ENCODE measurements at regions not wholly inside any gene's neighbourhood (a gene's known extent, or its start where the extent isn't known, plus 50 kb on each side); places are given as distances from the start of the nearest gene placed in this dataset.

DNA sequence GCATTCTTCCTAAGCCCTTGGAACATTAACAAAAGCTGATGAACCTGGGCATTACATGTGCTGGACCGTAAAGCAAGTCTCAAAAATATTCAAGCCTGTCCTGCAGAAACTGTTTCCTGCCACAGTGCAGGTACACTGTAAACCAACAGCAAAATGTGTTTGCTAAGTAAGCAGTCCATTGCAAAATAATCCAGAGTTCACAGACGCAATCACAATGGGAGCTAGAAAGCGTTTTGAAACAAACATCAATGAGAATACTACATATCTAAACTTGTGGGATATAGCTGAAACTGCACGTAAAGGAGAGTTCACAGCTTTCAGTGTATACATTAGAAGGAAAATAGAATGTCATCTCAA lies 61.6 kb downstream of the RGS12 start:
- no peak overlapping the region for H3K9ac ChIP-seq (ENCODE audit: low read length)
- TF ChIP-seq EZH2 (IDR thresholded peaks at IDR 0.05; ENCODE audit: borderline replicate concordance, low read length) (no peak), CTCF (IDR thresholded peaks at IDR 0.05; ENCODE audit: low read length) (no peak)
- H3K27me3 ChIP-seq (ENCODE audit: insufficient read depth, low read length), result no peaks in the 10 kb centered on the region
- no peaks in the 10 kb centered on the region for H4K20me1 ChIP-seq (ENCODE audit: insufficient read depth, low read length)
- no peak overlapping the region for H3K4me3 ChIP-seq (ENCODE audit: low read depth, low read length, poor library complexity, severe bottlenecking)
- H3K4me1 ChIP-seq (ENCODE audit: insufficient read depth, low read length, severe bottlenecking), result no peaks in the 10 kb centered on the region
- H2AFZ ChIP-seq (ENCODE audit: low read length), result no peak overlapping the region
- H3K4me2 ChIP-seq (ENCODE audit: low read length), result no peak overlapping the region
- H3F3A ChIP-seq (ENCODE audit: insufficient read depth, low read length), result no peaks in the 10 kb centered on the region
- H3K36me3 ChIP-seq (ENCODE audit: insufficient read depth, low read length), result no peaks in the 10 kb centered on the region
- no peak overlapping the region for H3K27ac ChIP-seq (ENCODE audit: low read depth, low read length, poor library complexity, severe bottlenecking)
- no peaks in the 10 kb centered on the region for H3K9me3 ChIP-seq (ENCODE audit: low read length)
- H3K9me2 ChIP-seq (ENCODE audit: low read depth, low read length), result no peaks in the 10 kb centered on the region
- no peaks in the 10 kb centered on the region for H3K79me2 ChIP-seq (ENCODE audit: insufficient read depth, low read length)

- Histone ChIP-seq H3K79me2 (ENCODE audit: insufficient read depth, low read length) (no peaks in the 10 kb centered on the region), H3K36me3 (ENCODE audit: insufficient read depth, low read length) (no peaks in the 10 kb centered on the region), H4K20me1 (ENCODE audit: insufficient read depth, low read length) (no peaks in the 10 kb centered on the region), H3K27ac (ENCODE audit: low read depth, low read length, poor library complexity, severe bottlenecking) (no peak overlapping the region), H3K4me2 (ENCODE audit: low read length) (no peak overlapping the region), H3K9me2 (ENCODE audit: low read depth, low read length) (no peaks in the 10 kb centered on the region), H3K4me3 (ENCODE audit: low read depth, low read length, poor library complexity, severe bottlenecking) (no peak overlapping the region), H3F3A (ENCODE audit: insufficient read depth, low read length) (no peaks in the 10 kb centered on the region), H3K4me1 (ENCODE audit: insufficient read depth, low read length, severe bottlenecking) (no peaks in the 10 kb centered on the region), H2AFZ (ENCODE audit: low read length) (no peak overlapping the region), H3K9ac (ENCODE audit: low read length) (no peak overlapping the region), H3K27me3 (ENCODE audit: insufficient read depth, low read length) (no peaks in the 10 kb centered on the region), H3K9me3 (ENCODE audit: low read length) (no peaks in the 10 kb centered on the region)
- no peak for TF ChIP-seq CTCF (IDR thresholded peaks at IDR 0.05; ENCODE audit: low read length)
- no peak for TF ChIP-seq EZH2 (IDR thresholded peaks at IDR 0.05; ENCODE audit: borderline replicate concordance, low read length)
These were observed 62.5 kb downstream of the RGS12 start for GRCh38 chr4:3355266-3355748.

DNA sequence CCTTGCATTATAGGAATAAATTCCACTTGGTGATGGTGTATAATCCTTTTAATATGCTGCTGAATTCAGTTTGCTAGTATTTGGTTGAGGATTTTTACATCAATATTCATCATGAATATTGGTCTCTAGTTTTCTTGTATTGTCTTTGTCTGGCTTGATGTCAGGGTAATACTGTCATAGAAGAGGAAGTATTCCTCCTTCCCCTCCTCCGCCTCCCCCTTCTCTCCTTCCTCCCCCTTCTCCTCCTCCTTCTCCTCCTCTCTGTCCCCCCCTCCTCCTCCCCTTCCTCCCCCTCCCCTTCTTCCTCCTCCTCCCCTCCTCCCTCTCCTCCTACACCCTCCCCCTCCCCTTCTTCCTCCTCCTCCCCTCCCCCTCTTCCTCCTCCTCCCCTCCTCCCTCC lies 65.8 kb downstream of the RGS12 start:
- TF ChIP-seq EZH2 (IDR thresholded peaks at IDR 0.05; ENCODE audit: borderline replicate concordance, low read length) (no peak), CTCF (IDR thresholded peaks at IDR 0.05; ENCODE audit: low read length) (no peak)
- no peaks in the 10 kb centered on the region for H3K27me3 ChIP-seq (ENCODE audit: insufficient read depth, low read length)
- H3K79me2 ChIP-seq (ENCODE audit: insufficient read depth, low read length), result no peaks in the 10 kb centered on the region
- no peak overlapping the region for H3K4me2 ChIP-seq (ENCODE audit: low read length)
- H2AFZ ChIP-seq (ENCODE audit: low read length), result no peak overlapping the region
- no peaks in the 10 kb centered on the region for H4K20me1 ChIP-seq (ENCODE audit: insufficient read depth, low read length)
- no peak overlapping the region for H3K9ac ChIP-seq (ENCODE audit: low read length)
- H3K9me2 ChIP-seq (ENCODE audit: low read depth, low read length), result no peaks in the 10 kb centered on the region
- no peak overlapping the region for H3K27ac ChIP-seq (ENCODE audit: low read depth, low read length, poor library complexity, severe bottlenecking)
- H3K4me3 ChIP-seq (ENCODE audit: low read depth, low read length, poor library complexity, severe bottlenecking), result no peak overlapping the region
- H3K9me3 ChIP-seq (ENCODE audit: low read length), result no peaks in the 10 kb centered on the region
- no peaks in the 10 kb centered on the region for H3K4me1 ChIP-seq (ENCODE audit: insufficient read depth, low read length, severe bottlenecking)
- no peaks in the 10 kb centered on the region for H3F3A ChIP-seq (ENCODE audit: insufficient read depth, low read length)
- H3K36me3 ChIP-seq (ENCODE audit: insufficient read depth, low read length), result no peaks in the 10 kb centered on the region
